HepG2 (cell line): ENCODE measurements at regions not wholly inside any gene's neighbourhood (a gene's known extent, or its start where the extent isn't known, plus 50 kb on each side); places are given as distances from the start of the nearest gene placed in this dataset.

Experiments
- DZIP1 ChIP-seq: sonication (generic); formaldehyde crosslinking; IDR thresholded peaks from 2 replicates; pipeline ENCODE4 v1.5.0; 2020; ENCODE audit warnings: mild to moderate bottlenecking, missing genetic modification reagents
- PRDM4 ChIP-seq: sonication (generic); formaldehyde crosslinking; IDR thresholded peaks from 2 replicates; pipeline ENCODE4 v1.9.0; 2021; ENCODE audit warnings: missing genetic modification reagents, borderline replicate concordance
- RBM22 ChIP-seq: fragments of 200-400 bp; formaldehyde crosslinking; optimal IDR thresholded peaks from 2 replicates; pipeline ENCODE3; 2017; ENCODE audit warnings: mild to moderate bottlenecking, low read length, moderate library complexity
- TFAP4 ChIP-seq: sonication (generic); IDR thresholded peaks from 2 replicates; pipeline ENCODE4 v1.6.1; 2016; ENCODE audit warnings: low read depth, borderline replicate concordance
- TOE1 ChIP-seq: sonication (generic); formaldehyde crosslinking; IDR thresholded peaks from 2 replicates; pipeline ENCODE4 v1.4.0; 2020; ENCODE audit warnings: mild to moderate bottlenecking, missing genetic modification reagents
- TF ChIP-seq, protein P1 (sequence below): sonication (generic); formaldehyde crosslinking; IDR thresholded peaks from 2 replicates; pipeline ENCODE4 v1.4.0; 2020; ENCODE audit warnings: mild to moderate bottlenecking, missing genetic modification reagents
- TF ChIP-seq, protein P2 (sequence below), 2 experiments: sonication (generic) in 1 of 2; formaldehyde crosslinking in 1 of 2; IDR thresholded peaks; 2 replicates each; pipeline versions ENCODE4 v1.5.1 to v1.6.1; 2011 to 2020; ENCODE audit warnings: borderline replicate concordance in 1 of 2, low read depth in 1 of 2, low read length in 1 of 2, mild to moderate bottlenecking in 1 of 2, missing genetic modification reagents in 1 of 2, moderate library complexity in 1 of 2

DNA sequence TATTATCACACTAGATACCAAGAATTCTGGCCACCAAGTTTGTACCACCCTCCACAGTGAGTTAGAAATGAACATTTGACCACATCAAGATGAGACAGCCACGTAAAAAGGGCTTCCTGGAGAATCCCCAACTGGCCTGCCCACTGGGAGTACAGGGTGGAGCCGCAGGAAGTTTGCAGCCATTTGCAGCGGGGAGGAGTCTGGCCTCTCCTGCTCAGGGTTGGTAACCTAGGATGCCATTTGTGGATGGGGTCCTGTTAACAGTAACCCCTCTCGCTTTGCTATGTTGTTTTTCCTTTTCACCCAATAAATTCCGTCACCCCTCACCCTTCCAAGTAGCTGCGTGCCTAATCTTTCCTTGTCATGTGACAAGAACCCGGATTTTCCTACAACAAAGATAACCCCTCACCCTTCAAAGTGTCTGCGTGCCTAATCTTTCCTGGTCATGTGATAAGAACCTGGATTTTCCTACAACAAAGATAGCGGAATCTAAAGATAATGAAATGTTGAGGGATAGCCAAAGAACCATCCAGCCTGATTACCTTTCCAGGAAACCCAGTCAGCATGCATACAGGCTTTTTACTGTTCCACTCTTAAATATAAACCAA lies 245.4 kb downstream of the NAF1 start (continued):
- TF ChIP-seq DZIP1 (no peak), TFAP4 (no peak), RBM22 (no peak), PRDM4 (CRISPR knock-in tag) (no peak), TOE1 (no peak)
- TF ChIP-seq, protein P1, sequence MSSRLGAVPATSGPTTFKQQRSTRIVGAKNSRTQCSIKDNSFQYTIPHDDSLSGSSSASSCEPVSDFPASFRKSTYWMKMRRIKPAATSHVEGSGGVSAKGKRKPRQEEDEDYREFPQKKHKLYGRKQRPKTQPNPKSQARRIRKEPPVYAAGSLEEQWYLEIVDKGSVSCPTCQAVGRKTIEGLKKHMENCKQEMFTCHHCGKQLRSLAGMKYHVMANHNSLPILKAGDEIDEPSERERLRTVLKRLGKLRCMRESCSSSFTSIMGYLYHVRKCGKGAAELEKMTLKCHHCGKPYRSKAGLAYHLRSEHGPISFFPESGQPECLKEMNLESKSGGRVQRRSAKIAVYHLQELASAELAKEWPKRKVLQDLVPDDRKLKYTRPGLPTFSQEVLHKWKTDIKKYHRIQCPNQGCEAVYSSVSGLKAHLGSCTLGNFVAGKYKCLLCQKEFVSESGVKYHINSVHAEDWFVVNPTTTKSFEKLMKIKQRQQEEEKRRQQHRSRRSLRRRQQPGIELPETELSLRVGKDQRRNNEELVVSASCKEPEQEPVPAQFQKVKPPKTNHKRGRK (CRISPR knock-in tag): no peak
- TF ChIP-seq, protein P2, sequence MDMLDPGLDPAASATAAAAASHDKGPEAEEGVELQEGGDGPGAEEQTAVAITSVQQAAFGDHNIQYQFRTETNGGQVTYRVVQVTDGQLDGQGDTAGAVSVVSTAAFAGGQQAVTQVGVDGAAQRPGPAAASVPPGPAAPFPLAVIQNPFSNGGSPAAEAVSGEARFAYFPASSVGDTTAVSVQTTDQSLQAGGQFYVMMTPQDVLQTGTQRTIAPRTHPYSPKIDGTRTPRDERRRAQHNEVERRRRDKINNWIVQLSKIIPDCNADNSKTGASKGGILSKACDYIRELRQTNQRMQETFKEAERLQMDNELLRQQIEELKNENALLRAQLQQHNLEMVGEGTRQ (IDR thresholded peaks at IDR 0.05; ENCODE audit: low read depth, low read length): no peak
- TF ChIP-seq, protein P2 (CRISPR knock-in tag; IDR thresholded peaks at IDR 0.05; ENCODE audit: borderline replicate concordance): no peak
